Upper lobe of left lung (tissue), 6 donors: ENCODE measurements at regions not wholly inside any gene's neighbourhood (a gene's known extent, or its start where the extent isn't known, plus 50 kb on each side); places are given as distances from the start of the nearest gene placed in this dataset.
A peak's percentile ranks its signal among the peaks of the same experiment; 100 is the strongest.

ENCODE experiments used
- ATAC-seq, 2 donors: fragments of 200-7000 bp; cut with Tn5 transposase; one replicate each; pipeline ENCODE4 v1.9.1; 2022; ENCODE audit warnings: mild to moderate bottlenecking in 2 of 2, moderate library complexity in 2 of 2; ENCODE audit not compliant: low FRiP score in 2 of 2
- DNase-seq, 2 donors: peaks; one replicate each; pipeline ENCODE4 v3.0.0-alpha.2; 2019 to 2020
- H3K27ac ChIP-seq, 4 donors: fragments of 200-600 bp; sonication (generic); one replicate each; pipeline ENCODE4 v1.5.1; 2016 to 2019
- H3K27me3 ChIP-seq, 4 donors: fragments of 200-600 bp; sonication (generic); one replicate each; pipeline ENCODE4 v1.5.1; 2017 to 2019
- H3K36me3 ChIP-seq, 4 donors: fragments of 200-600 bp; sonication (generic); one replicate each; pipeline ENCODE4 v1.5.1; 2016 to 2019
- H3K4me1 ChIP-seq, 4 donors: fragments of 200-600 bp; sonication (generic); one replicate each; pipeline ENCODE4 v1.5.1; 2018 to 2019
- H3K4me3 ChIP-seq, 4 donors: fragments of 200-600 bp; sonication (generic); one replicate each; pipeline ENCODE4 v1.5.1; 2017 to 2019; ENCODE audit warnings: mild to moderate bottlenecking in 2 of 4, moderate library complexity in 1 of 4
- H3K9me3 ChIP-seq, 4 donors: fragments of 200-600 bp; sonication (generic); one replicate each; pipeline ENCODE4 v1.5.1; 2018 to 2019
- CTCF ChIP-seq, 6 experiments: fragments of 450-650 bp in 4 of 6; fragments of 200-600 bp in 2 of 6; sonication (generic) in 2 of 6; IDR thresholded peaks; one replicate each; pipeline ENCODE4 v1.5.1; 2016 to 2019; ENCODE audit warnings: antibody characterized with exemption in 6 of 6
- EP300 ChIP-seq, 4 donors: sonication (generic); formaldehyde crosslinking; IDR thresholded peaks; one replicate each; pipeline ENCODE4 v1.5.1; 2017; ENCODE audit warnings: antibody characterized with exemption in 4 of 4, control low read depth in 2 of 4
- POLR2A ChIP-seq, 4 donors: fragments of 450-650 bp; IDR thresholded peaks; one replicate each; pipeline ENCODE4 v1.5.1; 2016 to 2017; ENCODE audit warnings: antibody characterized with exemption in 4 of 4, mild to moderate bottlenecking in 2 of 4
- POLR2AphosphoS5 ChIP-seq, 2 donors: sonication (generic); formaldehyde crosslinking; IDR thresholded peaks; one replicate each; pipeline ENCODE4 v1.5.1; 2017; ENCODE audit warnings: antibody characterized with exemption in 2 of 2
- WGBS, 2 donors: methylation state at CpG; one replicate each; pipeline ENCODE4 v1.1.5; 2017 to 2018; 5-methylcytosine and 5-hydroxymethylcytosine counted together
- donor health status: DM: no; HTN: no; CAD: no; lungs with moderate emphysema.
- donor health status: DM: no; HTN: yes; CAD: no; lungs with severe emphysema.

DNA sequence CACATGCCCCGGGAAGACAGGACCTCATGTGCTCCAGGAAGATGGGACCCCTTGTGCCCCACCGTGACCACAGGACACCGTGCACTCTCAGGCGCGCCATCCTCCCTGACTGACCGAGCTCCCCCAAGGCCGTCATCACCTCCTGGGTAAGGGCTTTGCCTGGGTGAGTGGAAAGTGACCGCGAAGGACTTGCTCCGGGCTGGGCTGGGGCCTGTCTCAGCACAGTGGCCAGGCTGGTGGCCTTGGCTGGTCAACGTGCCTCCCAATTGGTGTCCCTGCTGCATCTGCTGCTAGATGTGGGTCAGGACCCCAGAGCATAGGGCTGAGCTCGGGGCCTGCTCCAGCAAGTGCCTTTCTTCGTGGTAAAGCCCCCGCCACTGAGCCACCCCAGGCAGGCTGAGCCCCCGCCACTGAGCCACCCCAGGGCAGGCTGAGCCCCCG lies 69.7 kb upstream of the CTDP1 start:
- no peaks in the 10 kb centered on the region for H3K9me3 ChIP-seq
- H3K27ac ChIP-seq: no peak overlapping the region
- ATAC-seq: no peak
- WGBS, 2 donors: 97 to 100% methylated on average over 7 to 12 of the region's 16 CpGs
- H3K4me3 ChIP-seq: no peak overlapping the region
- TF ChIP-seq POLR2AphosphoS5 (IDR thresholded peaks at IDR 0.05) (no peak), EP300 (IDR thresholded peaks at IDR 0.05) (no peak), CTCF (IDR thresholded peaks at IDR 0.05) (no peak), POLR2A (IDR thresholded peaks at IDR 0.05) (no peak)
- H3K4me1 ChIP-seq: no peaks in the 10 kb centered on the region
- peak; percentile 17 to 54 for DNase-seq
- H3K36me3 ChIP-seq: no peaks in the 10 kb centered on the region
- H3K27me3 ChIP-seq: no peaks in the 10 kb centered on the region

DNA sequence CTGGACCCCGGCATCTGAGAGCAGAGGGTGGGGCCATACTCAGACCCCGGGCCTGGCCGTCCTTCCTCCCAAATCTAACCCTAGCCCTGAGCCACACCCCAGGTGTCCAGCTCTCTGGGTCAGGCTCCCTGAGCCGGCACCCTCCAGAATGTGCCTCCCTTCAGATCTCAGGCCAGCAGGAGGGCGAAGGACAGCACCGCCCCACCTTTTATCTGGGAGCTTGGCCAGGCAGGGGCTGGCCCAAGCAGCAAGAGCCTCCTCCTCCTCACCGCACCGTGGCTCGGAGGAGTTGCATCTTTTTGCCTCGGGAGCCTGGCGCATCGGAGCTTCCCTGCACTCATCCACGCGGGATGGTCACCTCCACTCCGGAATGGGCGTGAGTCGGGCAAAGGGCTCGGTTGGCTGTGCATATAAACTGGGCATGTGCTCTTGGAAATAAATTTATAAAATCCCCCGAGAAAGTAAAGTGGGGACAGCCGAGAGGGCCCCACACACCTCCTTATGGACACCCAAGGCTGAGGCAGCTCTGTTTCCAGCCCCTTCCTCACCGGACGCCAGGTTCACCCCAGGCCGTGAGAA lies 69.1 kb upstream of the CTDP1 start:
- Histone ChIP-seq H3K36me3 (no peaks in the 10 kb centered on the region), H3K9me3 (no peaks in the 10 kb centered on the region), H3K27me3 (no peaks in the 10 kb centered on the region), H3K27ac (no peak overlapping the region), H3K4me1 (no peaks in the 10 kb centered on the region), H3K4me3 (no peak overlapping the region)
- WGBS, 2 donors: 90% methylated on average over 20 to 21 of the region's 23 CpGs
- DNase-seq: peak in 1 of 2 donors; percentile 14
- no peak for TF ChIP-seq POLR2AphosphoS5 (IDR thresholded peaks at IDR 0.05)
- TF ChIP-seq POLR2A (IDR thresholded peaks at IDR 0.05): no peak
- no peak for TF ChIP-seq EP300 (IDR thresholded peaks at IDR 0.05)
- no peak for TF ChIP-seq CTCF (IDR thresholded peaks at IDR 0.05)
- ATAC-seq: peak in 1 of 2 donors; percentile 50

DNA sequence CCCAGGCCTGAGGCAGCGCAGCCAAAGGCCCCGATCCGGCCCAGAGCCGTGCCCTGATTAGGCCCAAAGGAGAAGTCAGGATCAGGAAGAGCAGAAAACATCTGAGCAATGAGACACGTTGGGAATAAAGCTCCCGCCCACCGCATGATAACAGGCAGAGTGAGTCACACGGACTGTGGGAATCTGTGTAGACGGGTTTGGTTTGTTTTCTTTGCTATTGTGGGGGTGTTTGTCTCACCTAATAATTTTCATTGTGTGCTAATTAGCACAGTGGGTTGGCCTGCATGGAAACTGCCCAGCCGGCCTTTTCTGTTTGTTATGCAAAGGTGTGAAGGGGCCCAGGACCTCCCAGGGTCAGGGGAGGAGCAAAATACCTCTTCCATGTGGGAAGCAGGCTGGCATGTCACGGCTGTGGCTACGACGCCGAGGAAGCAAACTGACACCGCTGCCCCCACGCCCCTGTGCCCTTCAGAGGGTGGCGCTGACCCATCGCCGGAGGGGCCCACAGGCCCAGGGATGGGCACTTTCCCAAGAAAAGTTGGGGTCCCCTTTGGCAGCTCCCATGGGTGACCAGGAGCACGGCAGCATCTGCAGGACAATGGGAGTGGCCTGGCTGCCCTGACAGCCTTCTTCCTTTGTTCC lies 68.4 kb upstream of the CTDP1 start:
- peak; percentile 9 to 69 for DNase-seq
- WGBS, 2 donors: 80 to 83% methylated on average over 18 to 20 of the region's 20 CpGs

DNA sequence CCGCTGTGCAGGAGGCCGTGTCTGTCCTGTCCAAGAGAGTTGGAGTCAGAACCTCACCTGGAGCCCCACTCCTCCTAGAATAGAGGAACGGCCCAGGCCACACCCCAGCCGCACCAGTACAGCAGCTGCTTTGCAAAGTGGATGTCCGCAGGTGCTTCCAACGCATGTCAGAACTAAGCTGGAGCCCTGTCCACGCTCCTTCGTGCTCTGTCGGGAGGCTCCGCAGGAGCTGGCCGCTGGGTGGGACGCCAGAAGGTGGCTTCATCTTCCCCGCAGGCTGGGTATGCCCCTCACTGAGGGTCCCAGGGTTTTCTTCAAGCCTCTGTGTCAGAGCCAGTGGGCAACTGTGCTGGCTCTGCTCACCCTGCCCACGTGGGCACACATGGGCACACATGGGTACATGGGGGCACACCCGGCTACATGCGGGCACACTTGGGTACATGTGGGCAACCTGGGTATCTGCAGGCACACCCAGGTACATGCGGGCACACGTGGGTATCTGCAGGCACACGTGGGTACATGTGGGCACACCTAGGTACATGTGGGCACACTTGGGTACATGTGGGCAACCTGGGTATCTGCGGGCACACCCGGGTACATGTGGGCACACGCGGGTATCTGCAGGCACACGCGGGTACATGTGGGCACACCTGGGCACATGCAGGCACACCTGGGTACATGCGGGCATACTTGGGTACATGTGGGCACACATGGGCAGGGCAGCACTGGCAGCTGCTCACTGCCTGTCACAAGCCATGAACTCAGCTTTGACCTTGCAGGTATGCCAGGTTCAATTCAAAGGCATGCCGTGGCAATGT lies 67.1 kb upstream of the CTDP1 start:
- peaks cover 0 to 9% (median 2%) of the 10 kb centered on the region in 4 donors for H3K4me1 ChIP-seq
- no peaks in the 10 kb centered on the region for H3K36me3 ChIP-seq
- H3K4me3 ChIP-seq: no peak overlapping the region
- 88 to 91% methylated on average over 12 to 23 of the region's 27 CpGs for WGBS, 2 donors
- peaks cover 0 to 8% (median 0%) of the 10 kb centered on the region in 4 donors for H3K27me3 ChIP-seq
- DNase-seq (peak; percentile 14 to 62), ATAC-seq (peak in 1 of 2 donors; percentile 16)
- H3K9me3 ChIP-seq: no peaks in the 10 kb centered on the region
- no peak overlapping the region for H3K27ac ChIP-seq
- TF ChIP-seq CTCF (IDR thresholded peaks at IDR 0.05) (no peak), POLR2A (IDR thresholded peaks at IDR 0.05) (no peak), POLR2AphosphoS5 (IDR thresholded peaks at IDR 0.05) (no peak), EP300 (IDR thresholded peaks at IDR 0.05) (no peak)

More for the DNA sequence above, 68.4 kb upstream of the CTDP1 start:
- Histone ChIP-seq H3K4me3 (no peak overlapping the region), H3K27ac (no peak overlapping the region), H3K27me3 (no peaks in the 10 kb centered on the region), H3K9me3 (no peaks in the 10 kb centered on the region), H3K36me3 (no peaks in the 10 kb centered on the region), H3K4me1 (no peaks in the 10 kb centered on the region)
- peak in 1 of 2 donors; percentile 89 for ATAC-seq
- no peak for TF ChIP-seq EP300 (IDR thresholded peaks at IDR 0.05)
- TF ChIP-seq POLR2A (IDR thresholded peaks at IDR 0.05): no peak
- no peak for TF ChIP-seq CTCF (IDR thresholded peaks at IDR 0.05)
- no peak for TF ChIP-seq POLR2AphosphoS5 (IDR thresholded peaks at IDR 0.05)
